ENCODE measurements at regions not wholly inside any gene's neighbourhood (a gene's known extent, or its start where the extent isn't known, plus 50 kb on each side); places are given as distances from the start of the nearest gene placed in this dataset.
"Not testable (repeated sequence)": the region's sequence is repeated elsewhere in the genome, so short reads cannot be mapped to it uniquely, and the experiment has no call there.

- no peak for DNase-seq
Observed at GRCh38 chr13:50527612-50528509, 315.6 kb downstream of the DLEU7 start.

GRCh38 chr13:50529154-50529882 is 314.2 kb downstream of the DLEU7 start:
- peak in 1 of 2 donors; percentile 63 for DNase-seq

- DNase-seq, result no peak
Observed at GRCh38 chr13:50531917-50532899, 311.3 kb downstream of the DLEU7 start.

GRCh38 chr13:50535050-50535449 is 308.4 kb downstream of the DLEU7 start:
- DNase-seq, result no peak

- no peak for DNase-seq
Observed at GRCh38 chr13:50537029-50537428, 306.5 kb downstream of the DLEU7 start.

- no peak for DNase-seq
Observed at GRCh38 chr13:50539791-50540530, 303.5 kb downstream of the DLEU7 start.

- DNase-seq, result no peak
Observed at GRCh38 chr13:50543141-50543540, 300.4 kb downstream of the DLEU7 start.

GRCh38 chr13:50543782-50544181 is 299.7 kb downstream of the DLEU7 start:
- peak; percentile 72 for DNase-seq

- DNase-seq, result no peak
Observed at GRCh38 chr13:50544211-50544610, 299.3 kb downstream of the DLEU7 start.

GRCh38 chr13:50547175-50547574 is 296.3 kb downstream of the DLEU7 start:
- not testable (repeated sequence) for DNase-seq

- no peak for DNase-seq
Observed at GRCh38 chr13:50548586-50548985, 294.9 kb downstream of the DLEU7 start.

GRCh38 chr13:50549221-50549942 is 294.1 kb downstream of the DLEU7 start:
- DNase-seq, result no peak

- no peak for DNase-seq
Observed at GRCh38 chr13:50550151-50550550, 293.3 kb downstream of the DLEU7 start.

- no peak for DNase-seq
Observed at GRCh38 chr13:50552424-50552966, 291.0 kb downstream of the DLEU7 start.

GRCh38 chr13:50561739-50562138 is 281.8 kb downstream of the DLEU7 start:
- no peak for DNase-seq

GRCh38 chr13:50566646-50567045 is 276.8 kb downstream of the DLEU7 start:
- no peak for DNase-seq

- DNase-seq, result no peak
Observed at GRCh38 chr13:50572129-50572528, 271.4 kb downstream of the DLEU7 start.

GRCh38 chr13:50573066-50573465 is 270.4 kb downstream of the DLEU7 start:
- DNase-seq, result no peak

GRCh38 chr13:50574731-50575130 is 268.8 kb downstream of the DLEU7 start:
- DNase-seq, result no peak

- no peak for DNase-seq
Observed at GRCh38 chr13:50575138-50575537, 268.4 kb downstream of the DLEU7 start.
